COR-L47 (cell line): ENCODE measurements at regions not wholly inside any gene's neighbourhood (a gene's known extent, or its start where the extent isn't known, plus 50 kb on each side); places are given as distances from the start of the nearest gene placed in this dataset.

Experiments used
- DNase-seq: peaks from one replicate; lab custom pipeline; 2025; lab: John Stamatoyannopoulos, UW

DNA sequence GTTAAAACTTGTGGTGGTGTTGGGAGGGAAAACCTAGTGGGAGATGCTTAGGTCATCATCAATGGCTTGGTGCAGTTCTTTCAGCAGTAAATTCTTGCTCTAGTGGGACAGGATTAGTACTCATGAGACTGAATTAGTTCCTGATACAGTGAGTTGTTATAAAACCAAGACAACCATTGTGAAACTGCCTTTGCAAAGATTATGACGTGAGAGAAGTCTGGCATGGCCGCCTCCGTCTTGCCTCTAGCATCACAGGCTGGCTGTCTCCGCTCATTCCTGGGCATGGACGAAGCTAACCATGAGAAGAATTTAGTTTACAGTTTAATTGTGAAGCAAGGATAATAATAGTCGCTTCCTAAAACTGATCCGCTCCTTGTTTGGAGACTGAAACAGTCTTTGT, 186.4 kb downstream of the KIF20B start:
- DNase-seq: no peak

GRCh38 chr10:89888321-89889070, 187.1 kb downstream of the KIF20B start:
- DNase-seq: no peak

- no peak for DNase-seq
Observed at GRCh38 chr10:89889606-89890005, 188.2 kb downstream of the KIF20B start.

- no peak for DNase-seq
Observed at GRCh38 chr10:89891006-89891535, 189.7 kb downstream of the KIF20B start.

DNA sequence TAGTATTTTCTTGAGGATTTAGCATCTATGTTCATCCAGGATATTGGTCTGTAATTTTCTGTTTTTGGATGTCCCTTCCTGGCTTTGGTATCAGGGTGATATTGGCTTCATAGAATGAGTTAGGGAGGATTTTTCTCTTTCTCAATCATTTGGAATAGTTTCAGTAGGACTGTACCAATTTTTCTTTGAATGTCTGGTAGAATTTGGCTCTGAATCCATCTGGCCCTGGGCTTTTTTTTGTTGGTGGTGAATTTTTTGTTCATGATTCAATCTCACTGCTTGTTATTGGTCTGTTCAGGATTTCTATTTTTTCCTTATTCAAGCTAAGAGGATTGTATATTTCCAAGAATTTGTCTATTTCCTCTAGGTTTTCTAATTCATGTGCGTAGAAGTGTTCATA, 192.7 kb downstream of the KIF20B start:
- no peak for DNase-seq

DNA sequence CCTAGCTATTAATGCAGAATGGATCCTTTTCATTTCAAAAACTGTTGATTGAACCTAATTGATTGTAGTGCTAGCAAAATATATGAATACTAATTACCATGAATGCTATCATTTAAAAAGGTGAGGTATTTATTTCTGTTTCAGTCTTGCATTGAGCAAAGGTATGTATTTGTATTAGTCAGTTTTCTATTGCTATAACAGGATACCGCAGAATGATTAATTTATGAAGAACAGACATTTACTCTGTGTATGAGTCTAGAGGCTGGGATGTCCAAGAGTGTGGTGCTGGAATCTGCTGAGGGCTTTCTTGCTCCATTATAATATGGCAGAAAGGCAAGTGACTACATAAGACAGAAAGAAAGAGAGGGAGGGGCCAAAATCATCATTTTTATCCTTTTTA, 199.2 kb downstream of the KIF20B start:
- no peak for DNase-seq

- no peak for DNase-seq
Observed at GRCh38 chr10:89901895-89902294, 200.5 kb downstream of the KIF20B start.

GRCh38 chr10:89904755-89905154, 203.4 kb downstream of the KIF20B start:
- DNase-seq: no peak

GRCh38 chr10:89909752-89910151, 208.4 kb downstream of the KIF20B start:
- DNase-seq: no peak

DNA sequence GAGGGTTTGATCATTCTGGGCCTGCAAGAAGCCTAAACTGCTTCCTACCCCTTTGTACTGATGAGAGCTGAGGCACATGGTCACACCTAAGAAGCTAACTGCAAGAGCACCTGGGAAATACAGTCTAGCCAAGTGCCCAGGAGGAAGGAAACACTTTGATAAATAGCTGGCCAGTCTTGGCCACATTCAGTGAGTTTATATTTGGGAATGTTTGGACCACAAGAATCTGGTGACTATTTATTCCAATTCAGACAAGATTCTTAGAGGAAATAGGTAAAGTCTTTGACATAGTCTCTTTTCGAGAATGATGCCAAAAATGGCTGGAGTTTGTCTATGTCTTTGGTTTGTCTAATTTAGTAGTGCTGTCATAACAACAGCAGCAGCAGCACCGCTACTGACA, 213.6 kb downstream of the KIF20B start:
- no peak for DNase-seq

- DNase-seq: no peak
Observed at GRCh38 chr10:89915968-89916367, 214.6 kb downstream of the KIF20B start.

DNA sequence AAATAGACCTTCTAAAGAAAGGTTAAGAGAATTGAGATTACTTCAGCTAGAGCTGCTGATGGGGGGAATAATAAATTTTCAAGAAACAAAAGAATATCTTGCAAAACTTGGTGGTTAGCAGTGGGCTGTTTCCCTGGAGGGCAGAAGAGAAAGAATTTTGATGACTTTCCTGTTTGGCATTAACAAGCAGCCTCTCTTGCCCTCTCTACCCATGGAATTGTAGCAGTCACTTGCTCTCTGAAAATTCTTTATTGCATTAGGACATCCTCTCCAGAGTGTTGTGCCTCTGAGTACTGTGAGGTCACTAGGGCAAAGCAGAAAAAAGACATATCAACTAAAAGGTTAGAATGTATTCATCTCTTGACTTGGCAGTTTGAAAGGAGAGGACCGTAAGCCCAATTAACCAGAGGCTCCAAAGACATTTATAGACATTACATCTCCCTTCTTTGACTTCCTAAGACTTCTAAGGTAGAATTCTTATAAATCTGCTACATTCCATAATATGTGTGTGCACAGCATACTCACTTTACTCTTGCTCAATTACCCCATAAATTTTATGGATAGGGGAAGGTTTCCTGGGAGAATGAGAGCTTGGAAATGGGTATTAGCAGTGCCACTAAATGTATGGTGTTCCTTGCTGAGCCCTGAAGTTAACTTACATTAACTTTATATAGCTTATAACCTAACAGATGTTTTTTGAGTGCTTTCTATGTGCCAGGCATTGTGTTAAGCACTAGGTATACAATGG, 215.3 kb downstream of the KIF20B start:
- DNase-seq: no peak

DNA sequence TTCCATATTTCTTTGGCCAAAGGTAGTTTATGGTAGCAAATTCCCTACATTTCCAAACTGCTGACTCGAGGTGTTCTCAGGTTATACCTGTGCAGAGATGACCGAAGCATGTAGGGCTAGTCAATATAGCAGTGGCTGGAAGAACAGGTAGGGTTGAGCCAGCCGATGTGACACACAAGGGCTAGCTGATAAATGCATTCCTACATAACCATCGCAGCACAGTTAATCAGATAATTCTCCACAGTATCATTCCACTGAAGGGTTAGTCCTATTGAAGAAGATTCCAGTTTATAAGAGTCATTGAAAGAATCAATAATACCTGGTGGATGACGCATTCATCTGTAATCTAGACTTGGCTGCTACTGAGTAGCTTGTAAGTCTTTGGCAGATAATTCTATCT, 220.0 kb downstream of the KIF20B start:
- no peak for DNase-seq

DNA sequence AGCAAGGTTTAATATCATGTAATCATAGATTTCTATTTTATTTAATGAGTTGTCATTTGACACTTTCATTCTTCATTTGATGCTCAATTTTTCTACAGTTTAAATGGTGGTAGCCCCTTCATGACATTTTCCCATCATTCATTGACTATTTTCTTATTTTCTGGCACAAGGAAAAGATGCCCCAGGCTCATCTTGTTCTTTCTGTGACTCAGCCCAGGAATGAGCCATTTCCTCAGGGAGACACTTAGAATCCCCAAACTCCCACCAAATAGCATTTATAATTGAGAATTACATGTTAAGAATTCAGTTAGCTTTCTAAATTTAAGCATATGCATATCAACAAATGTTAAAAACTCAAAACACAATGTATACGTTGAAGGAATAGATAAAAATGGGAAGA, 222.3 kb downstream of the KIF20B start:
- no peak for DNase-seq

DNA sequence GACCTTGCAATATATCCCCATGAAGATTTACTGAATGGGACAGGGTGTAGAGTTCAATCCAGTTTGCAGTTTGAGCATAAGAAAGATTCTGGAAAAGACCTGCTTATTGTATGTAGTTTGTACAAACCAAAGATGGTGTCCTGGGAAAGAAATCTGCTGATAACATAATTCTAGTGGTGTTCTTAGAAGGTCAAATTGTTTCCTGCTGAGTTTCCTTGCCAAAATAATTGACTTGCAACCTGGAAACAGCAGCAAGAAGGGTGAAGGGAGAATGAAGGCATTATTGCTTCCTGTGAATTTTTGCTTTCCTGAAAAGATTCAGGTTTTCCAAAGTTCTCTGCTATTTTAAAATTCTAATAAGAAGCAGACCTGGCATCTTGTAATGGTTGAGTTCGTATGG, 222.9 kb downstream of the KIF20B start:
- no peak for DNase-seq

DNA sequence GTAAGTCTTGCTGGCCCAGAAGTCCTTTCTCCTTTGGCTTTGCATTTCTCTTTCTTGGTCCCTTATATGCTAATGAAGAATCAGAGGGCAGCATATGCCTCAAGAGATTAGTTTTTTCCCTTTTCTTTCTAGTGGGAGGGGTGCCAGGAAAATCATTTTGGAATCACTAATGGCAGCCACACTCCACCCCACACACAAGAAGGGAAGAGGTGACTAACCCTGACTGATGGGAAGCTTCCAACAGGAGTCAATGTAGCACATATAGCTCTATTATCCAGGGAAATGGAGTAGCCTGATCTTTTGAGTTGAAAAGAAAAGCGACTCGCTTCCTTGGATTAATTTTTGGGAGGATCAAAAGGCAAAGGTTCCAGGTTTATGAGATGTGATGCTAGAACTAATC, 225.3 kb downstream of the KIF20B start:
- no peak for DNase-seq

DNA sequence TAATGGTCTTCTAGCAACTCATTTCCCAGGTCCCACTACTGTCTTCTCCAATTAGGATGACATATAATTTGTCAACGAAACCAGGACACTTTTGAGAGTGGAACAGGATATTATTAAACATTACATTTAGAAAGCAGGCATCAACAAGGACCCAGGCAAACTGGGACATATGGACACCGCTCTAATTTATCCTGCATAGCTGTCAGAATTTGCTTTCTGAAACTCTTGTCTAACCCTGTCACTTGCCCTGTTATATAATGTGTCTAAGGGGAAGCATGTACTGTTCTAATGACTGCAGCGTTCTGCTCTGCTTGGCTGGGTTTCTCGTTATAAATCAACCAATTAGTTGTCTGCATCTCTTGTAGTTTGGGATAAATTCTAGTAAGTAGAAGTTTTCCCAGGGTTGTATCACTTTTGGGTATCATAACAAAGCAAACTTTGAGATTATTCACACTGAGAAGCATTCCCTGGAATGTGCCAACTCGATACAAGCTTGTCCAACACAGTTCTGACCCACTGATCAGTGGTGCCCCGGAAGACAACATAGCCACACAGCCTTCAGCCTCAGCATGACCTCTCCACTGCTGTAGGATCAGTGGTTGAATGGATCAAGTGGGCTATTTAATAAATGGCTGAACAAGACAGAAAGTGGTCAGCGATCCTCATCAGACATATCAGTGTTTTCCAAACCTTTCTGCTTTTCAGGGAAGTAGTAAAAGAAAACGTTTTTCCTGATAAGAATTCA, 228.1 kb downstream of the KIF20B start:
- no peak for DNase-seq

DNA sequence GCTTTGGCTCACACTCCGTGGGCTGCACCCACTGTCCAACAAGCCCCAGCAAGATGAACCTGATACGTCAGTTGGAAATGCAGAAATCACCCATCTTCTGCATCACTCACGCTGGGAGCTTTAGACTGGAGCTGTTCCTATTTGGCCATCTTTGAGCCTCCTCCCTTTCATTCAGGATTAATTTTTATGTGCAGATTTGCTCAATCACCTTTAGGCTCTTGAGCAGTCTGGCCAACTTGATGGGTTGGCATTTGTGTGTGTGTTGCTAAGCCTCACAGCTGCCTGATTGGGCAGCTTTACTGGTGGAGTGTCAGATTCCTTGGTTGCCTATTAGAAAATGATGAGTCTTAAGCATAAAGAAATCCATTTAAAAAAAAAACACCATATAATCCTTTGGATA, 236.1 kb downstream of the KIF20B start:
- no peak for DNase-seq

GRCh38 chr10:89940076-89940475, 238.7 kb downstream of the KIF20B start:
- DNase-seq: no peak

DNA sequence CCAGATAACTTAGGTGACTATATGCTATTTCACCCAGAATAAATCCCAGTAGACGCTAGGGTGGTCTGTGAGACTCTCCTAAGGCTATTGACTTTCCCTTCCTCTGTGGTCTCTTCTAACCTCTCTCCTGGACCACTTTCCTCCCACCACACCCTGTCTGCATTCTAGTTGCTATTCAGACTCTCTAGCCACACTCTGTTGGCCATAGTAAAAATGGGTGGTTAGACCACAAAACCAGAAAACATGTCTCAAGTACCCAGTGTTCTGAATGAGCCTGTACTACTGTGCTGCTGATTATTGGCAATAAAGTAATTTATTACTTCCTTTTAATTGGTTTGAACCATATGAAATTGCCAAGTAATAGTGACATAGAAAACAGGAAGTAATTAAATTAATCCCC, 240.8 kb downstream of the KIF20B start:
- no peak for DNase-seq

DNA sequence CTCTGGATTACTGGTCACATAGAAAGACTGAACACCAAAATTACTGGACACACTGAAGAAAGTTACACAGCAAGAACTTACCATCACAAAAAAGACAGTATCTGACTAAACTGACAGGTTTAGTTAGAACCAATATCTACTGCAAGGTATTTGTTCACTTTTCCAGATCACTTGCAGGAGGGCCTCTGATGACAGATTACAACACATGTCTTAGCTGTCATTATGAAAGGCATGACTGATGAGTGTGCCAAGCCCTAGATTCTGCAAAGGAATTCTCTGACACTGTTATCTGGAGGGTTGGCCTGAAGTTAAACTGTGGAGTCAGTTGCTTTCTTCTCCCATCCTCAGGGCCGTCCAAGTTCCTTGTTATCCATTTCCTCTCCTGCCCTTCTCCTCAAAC, 242.7 kb downstream of the KIF20B start:
- DNase-seq: no peak

- DNase-seq: no peak
Observed at GRCh38 chr10:89946106-89946505, 244.7 kb downstream of the KIF20B start.

GRCh38 chr10:89949496-89949895, 248.1 kb downstream of the KIF20B start:
- DNase-seq: no peak
